ENCODE measurements at regions not wholly inside any gene's neighbourhood (a gene's known extent, or its start where the extent isn't known, plus 50 kb on each side); places are given as distances from the start of the nearest gene placed in this dataset.

DNA sequence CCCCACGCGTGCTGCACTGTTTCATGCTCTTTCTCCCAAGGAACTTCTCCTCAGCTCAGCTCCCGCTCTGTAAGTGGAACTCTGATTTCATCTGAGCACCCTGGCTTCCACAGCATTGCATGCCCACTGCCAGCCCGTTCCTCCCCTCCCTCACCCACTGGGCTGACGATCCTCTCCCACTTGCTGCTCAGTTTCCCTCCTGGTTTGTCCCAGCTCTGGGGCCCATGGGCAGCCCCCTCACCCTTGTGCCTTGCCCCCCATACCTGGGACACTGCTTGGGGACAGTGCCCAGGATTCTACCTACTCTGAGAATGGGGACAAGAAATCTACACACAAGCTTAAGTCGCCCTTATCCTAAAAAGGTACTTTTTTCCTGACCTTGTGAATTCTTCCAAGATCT lies 115.9 kb upstream of the C1QTNF9B start:
- Histone ChIP-seq H3K27me3 (ENCODE audit: control insufficient read depth, insufficient read depth, low read length) (no peaks in the 10 kb centered on the region; the same call in 1 of the 2 replicates), H3K4me3 (ENCODE audit: low read depth, low read length) (no peak overlapping the region), H3K36me3 (ENCODE audit: control insufficient read depth, insufficient read depth, low read length) (no peaks in the 10 kb centered on the region)
- DNase-seq (ENCODE audit: low read depth) = no peak
- ChIA-PET POLR2A (no interaction called here), CTCF (interaction anchor here (0.8 to 0.9 kb wide), 2 partner anchors 11 to 209 kb away, joined by 3 read pairs; no protein-coding TSS in a partner anchor)
- TF ChIP-seq, protein P1, sequence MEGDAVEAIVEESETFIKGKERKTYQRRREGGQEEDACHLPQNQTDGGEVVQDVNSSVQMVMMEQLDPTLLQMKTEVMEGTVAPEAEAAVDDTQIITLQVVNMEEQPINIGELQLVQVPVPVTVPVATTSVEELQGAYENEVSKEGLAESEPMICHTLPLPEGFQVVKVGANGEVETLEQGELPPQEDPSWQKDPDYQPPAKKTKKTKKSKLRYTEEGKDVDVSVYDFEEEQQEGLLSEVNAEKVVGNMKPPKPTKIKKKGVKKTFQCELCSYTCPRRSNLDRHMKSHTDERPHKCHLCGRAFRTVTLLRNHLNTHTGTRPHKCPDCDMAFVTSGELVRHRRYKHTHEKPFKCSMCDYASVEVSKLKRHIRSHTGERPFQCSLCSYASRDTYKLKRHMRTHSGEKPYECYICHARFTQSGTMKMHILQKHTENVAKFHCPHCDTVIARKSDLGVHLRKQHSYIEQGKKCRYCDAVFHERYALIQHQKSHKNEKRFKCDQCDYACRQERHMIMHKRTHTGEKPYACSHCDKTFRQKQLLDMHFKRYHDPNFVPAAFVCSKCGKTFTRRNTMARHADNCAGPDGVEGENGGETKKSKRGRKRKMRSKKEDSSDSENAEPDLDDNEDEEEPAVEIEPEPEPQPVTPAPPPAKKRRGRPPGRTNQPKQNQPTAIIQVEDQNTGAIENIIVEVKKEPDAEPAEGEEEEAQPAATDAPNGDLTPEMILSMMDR (IDR thresholded peaks at IDR 0.05; ENCODE audit: insufficient read depth, low read depth, low read length) = no peak

DNA sequence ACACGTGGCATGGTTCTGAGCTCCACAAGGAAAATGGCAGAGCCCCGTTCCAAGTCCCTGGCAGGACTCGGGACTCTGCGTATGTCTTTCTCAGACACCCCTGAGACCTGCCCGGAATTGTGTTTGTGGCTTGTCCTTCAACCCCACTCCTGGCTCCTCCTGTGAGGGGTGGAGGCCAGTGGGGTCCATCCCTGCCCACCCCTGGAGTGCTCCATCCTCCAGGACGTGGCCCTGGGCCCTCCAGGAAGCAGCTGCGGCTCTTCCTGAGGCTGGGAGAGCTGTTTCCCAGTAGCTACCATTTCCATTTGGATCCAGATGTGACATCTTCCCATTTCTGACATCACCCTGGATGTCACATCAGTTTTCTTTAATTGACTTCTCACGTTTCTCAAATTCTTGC lies 118.7 kb upstream of the C1QTNF9B start:
- Histone ChIP-seq H3K27me3 (ENCODE audit: control insufficient read depth, insufficient read depth, low read length) (no peaks in the 10 kb centered on the region; the same call in 1 of the 2 replicates), H3K4me3 (ENCODE audit: low read depth, low read length) (no peak overlapping the region), H3K36me3 (ENCODE audit: control insufficient read depth, insufficient read depth, low read length) (no peaks in the 10 kb centered on the region)
- CTCF ChIA-PET = interaction anchor here (0.8 to 2.1 kb wide), 3 partner anchors 37 to 213 kb away, joined by 3 to 10 read pairs (median 3); no protein-coding TSS in a partner anchor
- no peak for DNase-seq (ENCODE audit: low read depth)
- TF ChIP-seq, protein P1 (IDR thresholded peaks at IDR 0.05; ENCODE audit: insufficient read depth, low read depth, low read length) = no peak
- POLR2A ChIA-PET = no interaction called here

DNA sequence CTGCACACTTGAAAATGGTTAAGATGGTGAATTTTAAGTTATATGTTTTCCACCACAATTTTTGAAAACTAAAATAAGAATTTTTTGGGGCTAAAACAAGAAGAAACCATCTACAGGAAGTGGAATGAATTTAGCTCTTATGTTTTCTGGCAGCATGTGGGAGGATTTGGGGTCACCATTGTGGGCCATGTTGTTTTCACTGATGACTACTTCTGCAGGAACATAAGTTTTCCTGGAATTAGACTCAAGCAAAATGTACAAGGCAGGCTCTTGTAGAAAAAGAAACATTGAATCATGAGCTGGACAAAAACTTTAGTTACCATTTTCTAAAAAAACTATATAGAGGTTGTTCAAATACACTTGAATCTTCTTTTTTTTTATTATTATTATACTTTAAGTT lies 125.3 kb upstream of the C1QTNF9B start:
- Histone ChIP-seq H3K27me3 (ENCODE audit: control insufficient read depth, insufficient read depth, low read length) (no peaks in the 10 kb centered on the region), H3K36me3 (ENCODE audit: control insufficient read depth, insufficient read depth, low read length) (no peaks in the 10 kb centered on the region), H3K4me3 (ENCODE audit: low read depth, low read length) (no peak overlapping the region)
- ChIA-PET POLR2A (no interaction called here), CTCF (interaction anchor here (0.6 to 3.8 kb wide), 7 partner anchors 9 to 403 kb away, joined by 3 to 40 read pairs (median 4); no protein-coding TSS in a partner anchor)
- no peak for DNase-seq (ENCODE audit: low read depth)
- TF ChIP-seq, protein P1 (IDR thresholded peaks at IDR 0.05; ENCODE audit: insufficient read depth, low read depth, low read length) = no peak

- TF ChIP-seq, protein P1 (IDR thresholded peaks at IDR 0.05; ENCODE audit: insufficient read depth, low read depth, low read length) = no peak
- Histone ChIP-seq H3K27me3 (ENCODE audit: control insufficient read depth, insufficient read depth, low read length) (no peaks in the 10 kb centered on the region), H3K36me3 (ENCODE audit: control insufficient read depth, insufficient read depth, low read length) (no peaks in the 10 kb centered on the region), H3K4me3 (ENCODE audit: low read depth, low read length) (no peak overlapping the region)
- ChIA-PET CTCF (interaction anchor here (0.9 to 2.6 kb wide), 4 partner anchors 29 to 206 kb away, joined by 3 to 8 read pairs (median 4); no protein-coding TSS in a partner anchor), POLR2A (interaction anchor here (0.6 kb wide), 1 partner anchor 210 kb away, joined by 5 read pairs; no protein-coding TSS in a partner anchor)
- no peak for DNase-seq (ENCODE audit: low read depth)
These were observed 125.8 kb upstream of the C1QTNF9B start for GRCh38 chr13:24023073-24023472.

- DNase-seq (ENCODE audit: low read depth) = no peak
- CTCF ChIA-PET = interaction anchor here (0.8 kb wide), 1 partner anchor 192 kb away, joined by 3 read pairs; no protein-coding TSS in a partner anchor
- POLR2A ChIA-PET = no interaction called here
- TF ChIP-seq, protein P1 (IDR thresholded peaks at IDR 0.05; ENCODE audit: insufficient read depth, low read depth, low read length) = no peak
- Histone ChIP-seq H3K27me3 (ENCODE audit: control insufficient read depth, insufficient read depth, low read length) (no peaks in the 10 kb centered on the region), H3K36me3 (ENCODE audit: control insufficient read depth, insufficient read depth, low read length) (no peaks in the 10 kb centered on the region), H3K4me3 (ENCODE audit: low read depth, low read length) (no peak overlapping the region)
These were observed 130.2 kb upstream of the C1QTNF9B start for GRCh38 chr13:24027494-24027893.

Measured in BJ (cell line).